Stimulated activated naive CD8-positive, alpha-beta T cell treated with anti-CD3 and anti-CD28 coated beads, Interleukin-15, Interleukin-2, amounts not matched to agents 100 ng/mL and 50 ng/mL, for 24 hours (primary cell): ENCODE measurements at regions not wholly inside any gene's neighbourhood (a gene's known extent, or its start where the extent isn't known, plus 50 kb on each side); places are given as distances from the start of the nearest gene placed in this dataset.
A peak's percentile ranks its signal among the peaks of the same experiment; 100 is the strongest.
"Not testable (repeated sequence)": the region's sequence is repeated elsewhere in the genome, so short reads cannot be mapped to it uniquely, and the experiment has no call there.

Source experiments
- H3K27ac Mint-ChIP-seq: one replicate; pipeline ENCODE4 v1.8.0; 2021; ENCODE audit warnings: mild to moderate bottlenecking, mixed read lengths
- H3K27me3 Mint-ChIP-seq: one replicate; pipeline ENCODE4 v1.8.0; 2021; ENCODE audit warnings: mixed read lengths
- H3K36me3 Mint-ChIP-seq: one replicate; pipeline ENCODE4 v1.8.0; 2021; ENCODE audit warnings: low read depth, mixed read lengths
- H3K4me1 Mint-ChIP-seq: one replicate; pipeline ENCODE4 v1.8.0; 2021; ENCODE audit warnings: low read depth, mixed read lengths
- H3K4me3 Mint-ChIP-seq: one replicate; pipeline ENCODE4 v1.8.0; 2021; ENCODE audit warnings: mild to moderate bottlenecking, mixed read lengths
- H3K9me3 Mint-ChIP-seq: one replicate; pipeline ENCODE4 v1.8.0; 2021; ENCODE audit warnings: mixed read lengths

GRCh38 chr14:71631030-71631429 lies 301.2 kb upstream of the RGS6 start:
- H3K27me3 Mint-ChIP-seq, H3K27ac Mint-ChIP-seq, H3K9me3 Mint-ChIP-seq, H3K4me3 Mint-ChIP-seq, H3K4me1 Mint-ChIP-seq: not testable (repeated sequence)
- peaks cover 69% of the 10 kb centered on the region for H3K36me3 Mint-ChIP-seq

DNA sequence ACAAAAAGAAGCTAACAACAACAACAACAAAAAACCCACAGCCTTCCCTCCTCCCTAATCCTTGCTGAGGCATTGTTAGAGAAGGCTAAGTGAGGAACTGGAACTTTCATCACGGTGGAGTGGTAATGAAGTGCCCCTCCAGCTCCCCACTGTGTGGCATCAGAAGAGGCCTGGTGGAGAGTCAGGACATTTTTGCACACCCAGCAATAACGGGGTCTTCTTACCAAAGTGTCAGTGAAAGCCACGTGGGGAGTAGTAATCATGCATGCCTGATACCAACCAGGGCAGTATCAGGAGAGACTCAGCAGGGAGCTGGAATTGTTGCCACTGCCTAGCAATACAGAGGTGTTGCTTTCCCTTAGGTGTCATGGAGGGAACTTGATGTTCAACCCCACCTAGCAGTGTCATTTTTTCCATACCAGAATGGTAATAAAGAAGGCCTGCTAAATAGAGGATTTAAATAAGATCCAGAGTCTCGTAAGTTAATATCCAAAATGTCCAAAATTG lies 299.7 kb upstream of the RGS6 start:
- Mint-ChIP-seq H3K4me1 (peaks cover 10% of the 10 kb centered on the region), H3K9me3 (no peaks in the 10 kb centered on the region), H3K4me3 (no peak overlapping the region), H3K27me3 (no peaks in the 10 kb centered on the region), H3K27ac (no peak overlapping the region), H3K36me3 (peaks cover 72% of the 10 kb centered on the region)

DNA sequence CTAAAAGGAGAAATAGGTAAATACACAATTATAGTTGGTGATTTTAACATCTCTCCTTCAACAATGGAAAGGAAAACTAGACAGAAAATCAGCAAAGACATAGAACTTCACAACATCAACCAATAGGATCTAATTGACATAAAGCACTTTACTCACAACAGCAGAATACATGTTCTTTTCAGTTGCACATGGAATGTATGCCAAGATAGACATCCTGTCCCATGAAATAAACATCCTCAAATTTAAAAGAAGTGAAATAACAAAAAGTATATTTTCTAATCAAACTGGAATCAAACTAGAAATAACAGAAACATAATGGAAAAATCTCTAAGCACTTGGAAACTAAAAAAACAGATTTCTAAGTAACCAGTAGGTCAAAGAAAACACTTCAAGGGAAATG lies 296.2 kb upstream of the RGS6 start:
- Mint-ChIP-seq H3K9me3 (peaks cover 5% of the 10 kb centered on the region), H3K36me3 (peaks cover 73% of the 10 kb centered on the region), H3K27me3 (no peaks in the 10 kb centered on the region), H3K4me3 (no peak overlapping the region), H3K27ac (peak overlapping the region; percentile 36), H3K4me1 (peaks cover 10% of the 10 kb centered on the region)

DNA sequence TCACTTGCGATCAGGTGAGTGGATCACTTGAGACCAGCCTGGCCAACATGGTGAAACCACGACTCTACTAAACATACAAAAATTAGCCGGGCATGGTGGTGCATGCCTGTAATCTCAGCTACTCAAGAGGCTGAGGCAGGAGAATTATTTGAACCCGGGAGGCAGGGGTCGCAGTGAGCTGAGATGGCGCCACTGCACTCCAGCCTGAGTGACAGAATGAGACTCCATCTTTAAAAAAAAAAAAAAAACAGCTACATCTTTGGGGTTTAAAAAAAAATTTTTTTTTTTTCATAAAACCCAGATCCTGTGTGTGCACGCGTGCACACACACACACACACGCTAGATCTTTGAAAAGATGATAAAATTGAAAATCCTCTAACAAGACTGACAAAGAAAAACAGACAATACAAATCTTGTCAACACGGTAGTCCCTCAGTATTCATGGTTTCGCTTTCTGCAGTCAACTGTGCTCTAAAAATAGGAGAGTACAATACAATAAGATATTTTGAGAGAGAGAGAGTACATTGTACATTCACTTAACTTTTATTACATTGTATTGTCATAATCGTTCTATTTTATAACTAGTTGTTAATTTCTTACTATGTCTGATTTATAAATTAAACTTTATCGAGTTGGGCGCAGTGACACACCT lies 295.3 kb upstream of the RGS6 start:
- no peaks in the 10 kb centered on the region for H3K27me3 Mint-ChIP-seq
- H3K9me3 Mint-ChIP-seq: peaks cover 6% of the 10 kb centered on the region
- peaks cover 73% of the 10 kb centered on the region for H3K36me3 Mint-ChIP-seq
- H3K27ac Mint-ChIP-seq: no peak overlapping the region
- no peak overlapping the region for H3K4me3 Mint-ChIP-seq
- H3K4me1 Mint-ChIP-seq: peaks cover 10% of the 10 kb centered on the region

GRCh38 chr14:71638523-71639196 lies 293.6 kb upstream of the RGS6 start:
- Mint-ChIP-seq H3K4me3 (no peak overlapping the region), H3K36me3 (peaks cover 72% of the 10 kb centered on the region), H3K9me3 (peaks cover 15% of the 10 kb centered on the region), H3K4me1 (peaks cover 10% of the 10 kb centered on the region), H3K27ac (no peak overlapping the region), H3K27me3 (no peaks in the 10 kb centered on the region)

DNA sequence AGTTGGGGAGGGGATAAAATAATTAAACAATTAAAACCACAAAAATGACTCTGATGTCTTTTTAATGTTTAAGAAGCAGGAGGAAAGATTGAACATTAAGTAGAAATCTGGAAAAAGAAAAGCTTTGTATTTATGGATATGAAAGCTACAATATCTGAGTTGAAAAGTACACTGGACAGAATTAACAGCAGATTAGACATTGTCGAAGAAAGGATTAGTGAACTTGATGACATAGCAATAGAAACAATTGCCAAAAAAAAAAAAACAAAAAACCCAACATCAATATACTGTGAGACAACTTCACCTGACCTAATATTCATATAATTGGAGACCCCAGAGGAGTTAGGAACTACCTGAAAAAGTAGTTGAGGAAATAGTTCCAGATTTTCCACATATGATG lies 289.5 kb upstream of the RGS6 start:
- peaks cover 70% of the 10 kb centered on the region for H3K36me3 Mint-ChIP-seq
- no peaks in the 10 kb centered on the region for H3K4me1 Mint-ChIP-seq
- H3K27ac Mint-ChIP-seq: no peak overlapping the region
- H3K4me3 Mint-ChIP-seq: no peak overlapping the region
- no peaks in the 10 kb centered on the region for H3K27me3 Mint-ChIP-seq
- H3K9me3 Mint-ChIP-seq: peaks cover 15% of the 10 kb centered on the region

- Mint-ChIP-seq H3K4me1 (no peaks in the 10 kb centered on the region), H3K27ac (no peak overlapping the region), H3K9me3 (peaks cover 15% of the 10 kb centered on the region), H3K4me3 (no peak overlapping the region), H3K27me3 (no peaks in the 10 kb centered on the region), H3K36me3 (peaks cover 71% of the 10 kb centered on the region)
Measured at GRCh38 chr14:71645656-71646055, 286.6 kb upstream of the RGS6 start.

GRCh38 chr14:71646518-71646917 lies 285.7 kb upstream of the RGS6 start:
- no peak overlapping the region for H3K27ac Mint-ChIP-seq
- peaks cover 13% of the 10 kb centered on the region for H3K9me3 Mint-ChIP-seq
- H3K27me3 Mint-ChIP-seq: no peaks in the 10 kb centered on the region
- no peak overlapping the region for H3K4me3 Mint-ChIP-seq
- peaks cover 72% of the 10 kb centered on the region for H3K36me3 Mint-ChIP-seq
- H3K4me1 Mint-ChIP-seq: no peaks in the 10 kb centered on the region

GRCh38 chr14:71647086-71647784 lies 285.0 kb upstream of the RGS6 start:
- Mint-ChIP-seq H3K4me1 (no peaks in the 10 kb centered on the region), H3K27ac (no peak overlapping the region), H3K9me3 (peaks cover 12% of the 10 kb centered on the region), H3K4me3 (no peak overlapping the region), H3K27me3 (no peaks in the 10 kb centered on the region), H3K36me3 (peaks cover 72% of the 10 kb centered on the region)

- Mint-ChIP-seq H3K27me3 (no peaks in the 10 kb centered on the region), H3K27ac (no peak overlapping the region), H3K4me3 (no peak overlapping the region), H3K9me3 (peaks cover 5% of the 10 kb centered on the region), H3K4me1 (no peaks in the 10 kb centered on the region), H3K36me3 (peaks cover 73% of the 10 kb centered on the region)
Measured at GRCh38 chr14:71648725-71649124, 283.5 kb upstream of the RGS6 start.

DNA sequence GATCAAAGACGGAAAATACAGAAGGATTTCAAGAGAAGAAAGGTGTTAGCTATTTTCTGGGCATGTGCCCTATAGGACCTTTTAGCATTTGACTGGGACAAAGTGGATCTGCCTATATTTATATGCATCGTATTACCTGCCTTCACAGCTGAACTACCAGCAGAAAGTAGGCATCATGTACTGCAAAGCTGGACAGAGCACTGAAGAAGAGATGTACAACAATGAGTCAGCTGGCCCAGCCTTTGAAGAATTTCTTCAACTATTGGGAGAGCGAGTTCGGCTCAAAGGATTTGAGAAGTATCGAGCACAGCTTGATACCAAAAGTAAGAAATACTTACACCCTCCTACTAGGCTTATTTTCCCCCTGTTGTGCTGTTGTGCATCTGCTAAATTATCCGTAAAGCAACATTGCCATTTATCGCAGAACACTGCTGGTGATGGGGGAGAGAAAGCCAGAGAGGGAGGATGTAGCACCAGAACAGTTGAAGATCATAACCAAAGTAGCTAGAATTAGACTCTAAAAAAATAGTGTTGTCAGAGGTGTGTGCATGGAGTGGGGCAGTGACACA lies 282.0 kb upstream of the RGS6 start:
- H3K36me3 Mint-ChIP-seq: peaks cover 78% of the 10 kb centered on the region
- H3K27ac Mint-ChIP-seq: no peak overlapping the region
- peaks cover 5% of the 10 kb centered on the region for H3K9me3 Mint-ChIP-seq
- no peak overlapping the region for H3K4me3 Mint-ChIP-seq
- no peaks in the 10 kb centered on the region for H3K4me1 Mint-ChIP-seq
- H3K27me3 Mint-ChIP-seq: no peaks in the 10 kb centered on the region

DNA sequence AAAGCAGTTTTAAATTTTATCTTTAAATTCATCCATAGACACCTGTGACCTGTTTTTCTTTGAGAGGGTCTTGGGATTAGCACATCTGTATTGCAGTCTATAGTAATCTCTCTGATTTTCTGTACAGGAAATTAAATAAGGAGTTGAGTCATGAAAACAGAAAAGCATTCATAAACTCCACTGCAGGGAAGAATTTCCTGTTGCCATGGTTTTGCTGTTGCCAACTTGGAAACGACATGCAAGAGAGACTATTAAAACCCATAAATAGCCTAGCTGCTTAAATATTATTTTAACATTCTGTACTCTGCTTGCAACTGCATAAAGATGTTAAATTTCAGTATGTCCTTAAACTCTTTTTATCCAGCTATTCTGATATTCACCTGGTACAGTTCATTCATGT lies 281.0 kb upstream of the RGS6 start:
- Mint-ChIP-seq H3K4me1 (no peaks in the 10 kb centered on the region), H3K9me3 (peaks cover 5% of the 10 kb centered on the region), H3K27ac (no peak overlapping the region), H3K27me3 (no peaks in the 10 kb centered on the region), H3K4me3 (no peak overlapping the region), H3K36me3 (peaks cover 79% of the 10 kb centered on the region)

- no peaks in the 10 kb centered on the region for H3K4me1 Mint-ChIP-seq
- no peaks in the 10 kb centered on the region for H3K27me3 Mint-ChIP-seq
- H3K4me3 Mint-ChIP-seq: no peak overlapping the region
- H3K36me3 Mint-ChIP-seq: peaks cover 70% of the 10 kb centered on the region
- peaks cover 5% of the 10 kb centered on the region for H3K9me3 Mint-ChIP-seq
- no peak overlapping the region for H3K27ac Mint-ChIP-seq
Measured at GRCh38 chr14:71652368-71652767, 279.9 kb upstream of the RGS6 start.

GRCh38 chr14:71654810-71655209 lies 277.4 kb upstream of the RGS6 start:
- H3K27me3 Mint-ChIP-seq: no peaks in the 10 kb centered on the region
- H3K27ac Mint-ChIP-seq: no peak overlapping the region
- H3K9me3 Mint-ChIP-seq: peaks cover 5% of the 10 kb centered on the region
- peaks cover 66% of the 10 kb centered on the region for H3K36me3 Mint-ChIP-seq
- no peak overlapping the region for H3K4me3 Mint-ChIP-seq
- H3K4me1 Mint-ChIP-seq: peaks cover 16% of the 10 kb centered on the region

DNA sequence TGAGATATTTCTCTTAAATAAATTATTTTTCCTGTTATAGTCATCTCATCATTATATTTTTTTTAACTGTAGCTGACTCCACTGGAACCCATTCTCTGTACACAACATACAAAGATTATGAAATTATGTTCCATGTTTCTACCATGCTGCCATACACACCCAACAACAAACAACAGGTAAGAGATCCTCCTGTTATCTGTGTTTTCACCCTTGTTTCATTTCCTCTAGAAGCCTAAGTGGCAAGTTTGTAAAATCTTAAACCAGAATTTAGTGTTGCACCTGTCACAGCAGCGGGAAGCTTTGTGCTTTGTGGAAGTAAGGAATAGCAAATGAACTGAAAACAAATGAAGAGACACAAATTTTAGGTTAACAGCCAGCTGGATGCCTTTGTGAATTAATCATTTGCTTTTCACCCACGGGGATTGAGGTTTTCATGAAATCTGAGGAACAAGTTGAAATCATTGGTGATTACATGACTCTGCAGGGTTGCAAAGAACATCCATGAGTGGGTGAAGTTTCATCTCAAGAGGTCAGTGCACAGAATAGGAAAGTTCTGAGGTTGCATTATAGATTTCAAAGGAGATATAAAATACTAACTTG lies 273.9 kb upstream of the RGS6 start:
- no peaks in the 10 kb centered on the region for H3K9me3 Mint-ChIP-seq
- peaks cover 16% of the 10 kb centered on the region for H3K4me1 Mint-ChIP-seq
- H3K4me3 Mint-ChIP-seq: no peak overlapping the region
- H3K36me3 Mint-ChIP-seq: peaks cover 59% of the 10 kb centered on the region
- H3K27me3 Mint-ChIP-seq: no peaks in the 10 kb centered on the region
- H3K27ac Mint-ChIP-seq: no peak overlapping the region
